ENCODE measurements at regions not wholly inside any gene's neighbourhood (a gene's known extent, or its start where the extent isn't known, plus 50 kb on each side); places are given as distances from the start of the nearest gene placed in this dataset.

- 67 to 70% methylated on average over 8 of the region's 8 CpGs for WGBS, 2 experiments
- no peaks in the 10 kb centered on the region for H3K36me3 ChIP-seq (ENCODE audit: control insufficient read depth, insufficient read depth, low read length)
- no peaks in the 10 kb centered on the region for H3K9me3 ChIP-seq (ENCODE audit: control insufficient read depth, low read length)
- H3K27ac ChIP-seq (ENCODE audit: insufficient read depth, low read depth, low read length, poor library complexity, severe bottlenecking), result no peak overlapping the region
- H3K27me3 ChIP-seq (ENCODE audit: control insufficient read depth, insufficient read depth, low read length, poor library complexity, severe bottlenecking), result no peaks in the 10 kb centered on the region
- peaks cover 5% of the 10 kb centered on the region for H3K4me1 ChIP-seq (ENCODE audit: control insufficient read depth, insufficient read depth, low read length)
- no peak overlapping the region for H3K4me3 ChIP-seq (ENCODE audit: insufficient read depth, low read depth, low read length)
Observed at GRCh38 chr4:3845094-3845743, 79.0 kb downstream of the ADRA2C start.

GRCh38 chr4:3845744-3846429, 79.7 kb downstream of the ADRA2C start:
- H3K4me3 ChIP-seq (ENCODE audit: insufficient read depth, low read depth, low read length), result no peak overlapping the region
- H3K36me3 ChIP-seq (ENCODE audit: control insufficient read depth, insufficient read depth, low read length), result no peaks in the 10 kb centered on the region
- H3K27ac ChIP-seq (ENCODE audit: insufficient read depth, low read depth, low read length, poor library complexity, severe bottlenecking), result no peak overlapping the region
- 95 to 97% methylated on average over 9 of the region's 9 CpGs for WGBS, 2 experiments
- no peaks in the 10 kb centered on the region for H3K27me3 ChIP-seq (ENCODE audit: control insufficient read depth, insufficient read depth, low read length, poor library complexity, severe bottlenecking)
- peaks cover 5% of the 10 kb centered on the region for H3K4me1 ChIP-seq (ENCODE audit: control insufficient read depth, insufficient read depth, low read length)
- no peaks in the 10 kb centered on the region for H3K9me3 ChIP-seq (ENCODE audit: control insufficient read depth, low read length)

- Histone ChIP-seq H3K27ac (ENCODE audit: insufficient read depth, low read depth, low read length, poor library complexity, severe bottlenecking) (no peak overlapping the region), H3K36me3 (ENCODE audit: control insufficient read depth, insufficient read depth, low read length) (no peaks in the 10 kb centered on the region), H3K4me1 (ENCODE audit: control insufficient read depth, insufficient read depth, low read length) (peaks cover under 1% of the 10 kb centered on the region), H3K9me3 (ENCODE audit: control insufficient read depth, low read length) (no peaks in the 10 kb centered on the region), H3K27me3 (ENCODE audit: control insufficient read depth, insufficient read depth, low read length, poor library complexity, severe bottlenecking) (no peaks in the 10 kb centered on the region), H3K4me3 (ENCODE audit: insufficient read depth, low read depth, low read length) (no peak overlapping the region)
- WGBS, 2 experiments, result 91 to 92% methylated on average over 11 of the region's 11 CpGs
Observed at GRCh38 chr4:3847211-3847940, 81.2 kb downstream of the ADRA2C start.

- Histone ChIP-seq H3K27ac (ENCODE audit: insufficient read depth, low read depth, low read length, poor library complexity, severe bottlenecking) (no peak overlapping the region), H3K9me3 (ENCODE audit: control insufficient read depth, low read length) (no peaks in the 10 kb centered on the region), H3K4me3 (ENCODE audit: insufficient read depth, low read depth, low read length) (no peak overlapping the region), H3K4me1 (ENCODE audit: control insufficient read depth, insufficient read depth, low read length) (no peaks in the 10 kb centered on the region), H3K36me3 (ENCODE audit: control insufficient read depth, insufficient read depth, low read length) (no peaks in the 10 kb centered on the region), H3K27me3 (ENCODE audit: control insufficient read depth, insufficient read depth, low read length, poor library complexity, severe bottlenecking) (no peaks in the 10 kb centered on the region)
- 96 to 97% methylated on average over 5 of the region's 5 CpGs for WGBS, 2 experiments
Observed at GRCh38 chr4:3848323-3848722, 82.1 kb downstream of the ADRA2C start.

- Histone ChIP-seq H3K9me3 (ENCODE audit: control insufficient read depth, low read length) (no peaks in the 10 kb centered on the region), H3K27me3 (ENCODE audit: control insufficient read depth, insufficient read depth, low read length, poor library complexity, severe bottlenecking) (no peaks in the 10 kb centered on the region), H3K4me3 (ENCODE audit: insufficient read depth, low read depth, low read length) (no peak overlapping the region), H3K27ac (ENCODE audit: insufficient read depth, low read depth, low read length, poor library complexity, severe bottlenecking) (no peak overlapping the region), H3K36me3 (ENCODE audit: control insufficient read depth, insufficient read depth, low read length) (no peaks in the 10 kb centered on the region), H3K4me1 (ENCODE audit: control insufficient read depth, insufficient read depth, low read length) (no peaks in the 10 kb centered on the region)
Observed at GRCh38 chr4:3849140-3849539, 83.0 kb downstream of the ADRA2C start.

GRCh38 chr4:3850128-3850527, 83.9 kb downstream of the ADRA2C start:
- H3K36me3 ChIP-seq (ENCODE audit: control insufficient read depth, insufficient read depth, low read length), result no peaks in the 10 kb centered on the region
- no peak overlapping the region for H3K27ac ChIP-seq (ENCODE audit: insufficient read depth, low read depth, low read length, poor library complexity, severe bottlenecking)
- H3K27me3 ChIP-seq (ENCODE audit: control insufficient read depth, insufficient read depth, low read length, poor library complexity, severe bottlenecking), result no peaks in the 10 kb centered on the region
- no peaks in the 10 kb centered on the region for H3K9me3 ChIP-seq (ENCODE audit: control insufficient read depth, low read length)
- H3K4me1 ChIP-seq (ENCODE audit: control insufficient read depth, insufficient read depth, low read length), result no peaks in the 10 kb centered on the region
- WGBS, 2 experiments, result 93 to 98% methylated on average over 1 of the region's 1 CpG
- H3K4me3 ChIP-seq (ENCODE audit: insufficient read depth, low read depth, low read length), result no peak overlapping the region

GRCh38 chr4:3851211-3851610, 85.0 kb downstream of the ADRA2C start:
- no peaks in the 10 kb centered on the region for H3K9me3 ChIP-seq (ENCODE audit: control insufficient read depth, low read length)
- H3K4me1 ChIP-seq (ENCODE audit: control insufficient read depth, insufficient read depth, low read length), result no peaks in the 10 kb centered on the region
- H3K4me3 ChIP-seq (ENCODE audit: insufficient read depth, low read depth, low read length), result no peak overlapping the region
- H3K36me3 ChIP-seq (ENCODE audit: control insufficient read depth, insufficient read depth, low read length), result no peaks in the 10 kb centered on the region
- H3K27me3 ChIP-seq (ENCODE audit: control insufficient read depth, insufficient read depth, low read length, poor library complexity, severe bottlenecking), result no peaks in the 10 kb centered on the region
- H3K27ac ChIP-seq (ENCODE audit: insufficient read depth, low read depth, low read length, poor library complexity, severe bottlenecking), result no peak overlapping the region
- WGBS, 2 experiments, result 29 to 35% methylated on average over 6 of the region's 6 CpGs

GRCh38 chr4:3851881-3852280, 85.7 kb downstream of the ADRA2C start:
- no peaks in the 10 kb centered on the region for H3K27me3 ChIP-seq (ENCODE audit: control insufficient read depth, insufficient read depth, low read length, poor library complexity, severe bottlenecking)
- no peak overlapping the region for H3K4me3 ChIP-seq (ENCODE audit: insufficient read depth, low read depth, low read length)
- 81 to 84% methylated on average over 10 of the region's 10 CpGs for WGBS, 2 experiments
- no peak overlapping the region for H3K27ac ChIP-seq (ENCODE audit: insufficient read depth, low read depth, low read length, poor library complexity, severe bottlenecking)
- no peaks in the 10 kb centered on the region for H3K36me3 ChIP-seq (ENCODE audit: control insufficient read depth, insufficient read depth, low read length)
- H3K4me1 ChIP-seq (ENCODE audit: control insufficient read depth, insufficient read depth, low read length), result no peaks in the 10 kb centered on the region
- no peaks in the 10 kb centered on the region for H3K9me3 ChIP-seq (ENCODE audit: control insufficient read depth, low read length)

GRCh38 chr4:3852309-3852708, 86.1 kb downstream of the ADRA2C start:
- 86 to 90% methylated on average over 11 of the region's 11 CpGs for WGBS, 2 experiments
- no peaks in the 10 kb centered on the region for H3K9me3 ChIP-seq (ENCODE audit: control insufficient read depth, low read length)
- H3K4me1 ChIP-seq (ENCODE audit: control insufficient read depth, insufficient read depth, low read length), result no peaks in the 10 kb centered on the region
- no peak overlapping the region for H3K4me3 ChIP-seq (ENCODE audit: insufficient read depth, low read depth, low read length)
- H3K36me3 ChIP-seq (ENCODE audit: control insufficient read depth, insufficient read depth, low read length), result no peaks in the 10 kb centered on the region
- no peak overlapping the region for H3K27ac ChIP-seq (ENCODE audit: insufficient read depth, low read depth, low read length, poor library complexity, severe bottlenecking)
- no peaks in the 10 kb centered on the region for H3K27me3 ChIP-seq (ENCODE audit: control insufficient read depth, insufficient read depth, low read length, poor library complexity, severe bottlenecking)

- Histone ChIP-seq H3K9me3 (ENCODE audit: control insufficient read depth, low read length) (no peaks in the 10 kb centered on the region), H3K4me3 (ENCODE audit: insufficient read depth, low read depth, low read length) (no peak overlapping the region), H3K27ac (ENCODE audit: insufficient read depth, low read depth, low read length, poor library complexity, severe bottlenecking) (no peak overlapping the region), H3K27me3 (ENCODE audit: control insufficient read depth, insufficient read depth, low read length, poor library complexity, severe bottlenecking) (no peaks in the 10 kb centered on the region), H3K4me1 (ENCODE audit: control insufficient read depth, insufficient read depth, low read length) (no peaks in the 10 kb centered on the region), H3K36me3 (ENCODE audit: control insufficient read depth, insufficient read depth, low read length) (no peaks in the 10 kb centered on the region)
- WGBS, 2 experiments, result 92 to 96% methylated on average over 3 of the region's 3 CpGs
Observed at GRCh38 chr4:3852711-3853110, 86.5 kb downstream of the ADRA2C start.

Measured in ectodermal cell (in vitro differentiated cells).